ENCODE measurements at regions not wholly inside any gene's neighbourhood (a gene's known extent, or its start where the extent isn't known, plus 50 kb on each side); places are given as distances from the start of the nearest gene placed in this dataset.

DNA sequence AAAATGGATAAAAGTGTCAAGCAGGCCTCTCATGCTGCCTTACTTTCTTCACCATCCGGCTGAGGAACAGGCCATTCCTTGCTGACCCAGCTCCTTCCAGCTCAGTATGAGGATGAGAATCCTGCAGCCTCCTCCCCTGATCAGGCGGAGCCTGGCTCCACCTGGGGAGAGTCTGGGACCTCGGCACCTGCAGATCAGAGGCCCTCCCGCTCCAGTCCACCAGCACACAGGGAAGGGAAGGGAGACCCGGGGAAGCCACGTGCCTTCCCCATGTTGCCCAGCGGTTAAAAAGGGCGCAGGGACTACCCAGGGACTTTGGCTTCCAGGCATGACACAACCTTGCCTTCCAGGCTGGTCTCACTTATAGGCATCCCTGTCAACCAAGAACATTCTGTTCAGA is 172.0 kb downstream of the NDUFA10 start (continued):
- TF ChIP-seq USF1 (IDR thresholded peaks at IDR 0.05; ENCODE audit: borderline replicate concordance, extremely low read length, insufficient read depth, low read depth, low read length) = no peak
- TF ChIP-seq FOS (IDR thresholded peaks at IDR 0.05; ENCODE audit: borderline replicate concordance, extremely low read depth, insufficient read length) = no peak
- no peak for TF ChIP-seq IRF5 (IDR thresholded peaks at IDR 0.05; ENCODE audit: borderline replicate concordance)
- TF ChIP-seq SUZ12 (IDR thresholded peaks at IDR 0.05; ENCODE audit: unreplicated experiment) = no peak
- TF ChIP-seq BHLHE40 (IDR thresholded peaks at IDR 0.05; ENCODE audit: borderline replicate concordance in 1 of 2, low read depth in 2 of 2, low read length in 1 of 2) = no peak
- TF ChIP-seq, protein P1, sequence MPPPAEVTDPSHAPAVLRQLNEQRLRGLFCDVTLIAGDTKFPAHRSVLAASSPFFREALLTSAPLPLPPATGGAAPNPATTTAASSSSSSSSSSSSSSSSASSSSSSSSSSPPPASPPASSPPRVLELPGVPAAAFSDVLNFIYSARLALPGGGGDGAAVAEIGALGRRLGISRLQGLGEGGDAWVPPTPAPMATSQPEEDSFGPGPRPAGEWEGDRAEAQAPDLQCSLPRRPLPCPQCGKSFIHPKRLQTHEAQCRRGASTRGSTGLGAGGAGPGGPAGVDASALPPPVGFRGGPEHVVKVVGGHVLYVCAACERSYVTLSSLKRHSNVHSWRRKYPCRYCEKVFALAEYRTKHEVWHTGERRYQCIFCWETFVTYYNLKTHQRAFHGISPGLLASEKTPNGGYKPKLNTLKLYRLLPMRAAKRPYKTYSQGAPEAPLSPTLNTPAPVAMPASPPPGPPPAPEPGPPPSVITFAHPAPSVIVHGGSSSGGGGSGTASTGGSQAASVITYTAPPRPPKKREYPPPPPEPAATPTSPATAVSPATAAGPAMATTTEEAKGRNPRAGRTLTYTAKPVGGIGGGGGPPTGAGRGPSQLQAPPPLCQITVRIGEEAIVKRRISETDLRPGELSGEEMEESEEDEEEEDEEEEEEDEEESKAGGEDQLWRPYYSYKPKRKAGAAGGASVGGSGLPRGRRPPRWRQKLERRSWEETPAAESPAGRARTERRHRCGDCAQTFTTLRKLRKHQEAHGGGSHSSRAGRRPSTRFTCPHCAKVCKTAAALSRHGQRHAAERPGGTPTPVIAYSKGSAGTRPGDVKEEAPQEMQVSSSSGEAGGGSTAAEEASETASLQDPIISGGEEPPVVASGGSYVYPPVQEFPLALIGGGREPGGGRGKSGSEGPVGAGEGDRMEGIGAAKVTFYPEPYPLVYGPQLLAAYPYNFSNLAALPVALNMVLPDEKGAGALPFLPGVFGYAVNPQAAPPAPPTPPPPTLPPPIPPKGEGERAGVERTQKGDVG (CRISPR knock-in tag; IDR thresholded peaks at IDR 0.05) = no peak
- no peak for TF ChIP-seq RBBP5 (conservative IDR thresholded peaks at IDR 0.05)
- TF ChIP-seq IKZF2 (IDR thresholded peaks at IDR 0.05) = no peak
- no peak for TF ChIP-seq NKRF (conservative IDR thresholded peaks at IDR 0.05)

All from GM12878 (cell line).